NCI-H1092 (cell line): ENCODE measurements at regions not wholly inside any gene's neighbourhood (a gene's known extent, or its start where the extent isn't known, plus 50 kb on each side); places are given as distances from the start of the nearest gene placed in this dataset.
"Not testable (repeated sequence)": the region's sequence is repeated elsewhere in the genome, so short reads cannot be mapped to it uniquely, and the experiment has no call there.

Source experiments
- DNase-seq: peaks from one replicate; lab custom pipeline; 2025; lab: John Stamatoyannopoulos, UW

DNA sequence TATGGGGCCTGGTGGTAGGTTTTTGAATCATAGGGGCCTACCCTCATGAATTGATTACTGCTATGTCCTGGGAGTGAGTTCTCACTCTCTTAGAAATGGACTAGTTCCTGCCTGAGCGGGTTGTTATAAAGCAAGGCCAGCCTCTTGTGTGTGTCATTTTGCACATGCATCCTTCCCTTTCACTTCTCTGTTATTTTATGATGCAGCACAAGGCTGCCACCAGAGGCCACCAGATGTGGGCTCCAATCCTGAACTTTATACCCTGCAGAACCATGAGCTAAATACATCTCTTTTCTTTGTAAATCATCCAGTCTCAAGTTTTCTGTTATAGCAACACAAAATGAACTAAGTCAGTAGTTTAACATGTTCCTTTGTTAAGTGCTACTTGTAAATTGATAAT is 251.4 kb downstream of the BLID start:
- no peak for DNase-seq

DNA sequence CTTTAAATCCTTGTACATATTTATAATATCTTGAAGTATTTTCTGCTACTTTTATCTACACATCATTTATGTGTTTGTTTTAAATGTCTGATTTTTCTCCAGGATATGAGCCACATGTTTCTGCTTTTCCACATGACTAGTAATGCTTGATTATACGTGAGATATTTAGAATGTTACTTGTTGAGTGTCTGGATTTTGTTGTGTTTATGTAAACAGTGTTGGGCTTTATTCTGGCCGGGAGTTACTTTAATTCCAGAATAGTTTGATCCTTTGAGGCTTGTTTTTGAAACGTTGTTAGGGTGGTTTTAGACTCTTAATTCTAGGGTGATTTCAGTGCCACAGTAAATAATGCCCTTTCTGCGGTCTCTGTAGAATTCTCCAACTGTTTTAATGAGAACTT is 252.9 kb downstream of the BLID start:
- DNase-seq: no peak

DNA sequence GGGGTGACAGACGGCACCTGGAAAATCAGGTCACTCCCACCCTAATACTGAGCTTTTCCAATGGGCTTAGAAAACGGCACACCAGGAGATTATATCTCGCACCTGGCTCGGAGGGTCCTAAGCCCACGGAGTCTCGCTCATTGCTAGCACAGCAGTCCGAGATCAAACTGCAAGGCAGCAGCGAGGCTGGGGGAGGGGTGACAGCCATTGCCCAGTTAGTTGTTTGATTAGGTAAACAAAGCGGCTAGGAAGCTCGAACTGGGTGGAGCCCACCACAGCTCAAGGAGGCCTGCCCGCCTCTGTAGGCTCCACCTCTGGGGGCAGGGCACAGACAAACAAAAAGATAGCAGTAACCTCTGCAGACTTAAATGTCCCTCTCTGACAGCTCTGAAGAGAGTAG is 260.9 kb downstream of the BLID start:
- not testable (repeated sequence) for DNase-seq

DNA sequence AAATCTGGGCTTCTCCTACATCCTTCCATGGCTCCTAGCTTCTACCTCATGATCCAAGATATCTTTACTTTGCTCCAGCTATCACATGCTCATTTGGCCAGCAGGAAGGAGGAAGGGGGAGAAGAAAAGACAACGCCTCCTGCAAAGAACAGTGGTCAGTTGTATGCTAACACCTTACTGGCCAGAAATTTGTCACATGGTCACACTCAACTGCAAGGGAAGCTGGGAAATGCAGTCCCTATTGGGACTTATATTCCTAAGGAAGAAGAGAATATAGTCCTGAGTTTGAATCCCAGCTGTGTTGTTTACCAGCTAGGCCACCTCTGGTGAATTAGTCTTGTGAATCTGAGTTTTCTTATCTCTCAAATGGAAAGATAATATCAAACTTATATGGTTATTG is 272.0 kb downstream of the BLID start:
- DNase-seq: no peak

DNA sequence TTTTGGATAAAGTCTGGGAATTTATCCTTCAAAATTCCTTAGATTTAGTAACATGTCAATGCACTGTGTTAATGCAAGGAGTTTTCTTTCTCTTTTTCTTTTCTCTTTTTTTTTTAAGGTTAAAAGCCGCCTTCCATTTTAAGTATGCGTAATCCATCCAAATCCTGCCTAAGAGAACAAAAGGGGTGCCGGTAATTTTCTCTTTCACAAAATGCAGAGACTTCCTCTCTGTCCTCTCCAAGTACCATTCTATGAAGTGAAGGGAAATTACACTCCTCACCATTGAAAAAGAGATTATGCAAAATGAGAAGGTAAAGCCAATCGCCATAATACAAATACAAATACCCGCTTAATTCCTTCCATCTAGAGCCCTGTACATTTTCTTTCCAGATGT is 273.8 kb downstream of the BLID start:
- no peak for DNase-seq

DNA sequence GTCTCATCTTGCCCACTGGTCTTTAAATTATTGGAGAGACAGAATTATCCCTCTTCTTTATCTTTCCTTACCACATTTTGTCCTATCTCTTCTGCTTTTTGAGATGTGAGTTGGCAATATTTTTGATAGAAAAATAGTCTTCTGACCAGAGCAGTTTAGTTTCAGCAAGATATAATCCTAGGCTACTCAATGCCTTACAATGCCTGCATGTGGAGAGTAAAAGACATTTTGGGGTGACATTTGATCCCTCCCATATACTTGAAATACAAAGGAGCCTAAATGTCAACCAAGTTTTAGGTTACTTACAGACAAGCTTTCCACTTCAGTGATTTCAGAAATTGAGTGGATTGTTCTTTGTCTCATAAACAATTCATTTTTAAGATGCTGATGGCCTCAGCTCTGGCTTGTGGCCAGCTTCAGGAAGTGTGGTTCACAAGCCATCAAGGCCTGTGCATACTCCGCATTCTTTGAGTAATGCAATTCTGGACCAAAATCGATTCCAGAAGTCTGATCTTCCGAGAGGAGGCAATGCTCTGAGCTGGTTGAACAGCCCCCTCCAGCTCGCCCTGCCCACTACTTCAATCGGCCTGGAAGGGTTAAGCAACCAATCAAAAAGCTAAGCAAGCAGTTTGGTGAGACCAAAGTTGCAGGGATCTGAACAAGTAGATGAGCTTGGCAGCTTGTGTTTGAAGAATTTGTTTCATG is 274.4 kb downstream of the BLID start:
- DNase-seq: no peak

DNA sequence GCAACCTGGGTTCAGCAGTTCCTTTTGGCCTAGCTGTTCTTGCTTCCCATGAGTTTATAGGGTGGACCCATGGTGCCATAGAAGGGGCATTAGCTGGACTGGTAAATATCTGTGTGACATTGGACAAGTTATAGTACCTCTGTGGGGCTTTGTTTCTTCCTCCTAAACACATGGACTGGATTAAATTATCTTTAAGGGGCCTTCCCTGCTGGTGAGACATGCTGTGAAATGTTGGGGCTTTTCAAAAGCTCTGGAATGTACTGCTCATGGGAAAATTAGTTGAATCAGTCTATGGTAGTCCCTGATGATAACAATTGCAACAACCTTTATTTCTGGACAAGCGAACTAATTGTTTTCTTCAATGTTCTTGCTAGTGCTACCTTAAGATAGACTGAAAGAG is 276.2 kb downstream of the BLID start:
- no peak for DNase-seq

DNA sequence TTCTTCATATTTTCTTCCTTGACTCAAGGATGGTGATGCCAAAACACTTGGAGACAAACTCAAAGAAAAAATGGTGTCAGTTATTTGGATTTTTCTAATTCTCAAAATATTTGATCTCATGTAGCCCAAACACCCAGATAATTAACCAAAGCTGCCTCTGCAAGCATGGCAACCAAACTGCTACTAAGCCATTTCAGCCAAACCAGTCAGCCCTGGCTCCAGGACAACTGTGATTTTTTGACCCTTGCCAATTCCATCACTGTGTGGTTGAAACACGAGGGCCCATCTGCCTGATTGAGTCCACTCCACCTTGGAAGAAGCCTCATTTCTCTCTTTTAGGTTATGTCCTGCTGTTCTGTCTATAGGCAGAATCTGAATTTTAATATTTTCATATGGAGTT is 277.4 kb downstream of the BLID start:
- DNase-seq: no peak

DNA sequence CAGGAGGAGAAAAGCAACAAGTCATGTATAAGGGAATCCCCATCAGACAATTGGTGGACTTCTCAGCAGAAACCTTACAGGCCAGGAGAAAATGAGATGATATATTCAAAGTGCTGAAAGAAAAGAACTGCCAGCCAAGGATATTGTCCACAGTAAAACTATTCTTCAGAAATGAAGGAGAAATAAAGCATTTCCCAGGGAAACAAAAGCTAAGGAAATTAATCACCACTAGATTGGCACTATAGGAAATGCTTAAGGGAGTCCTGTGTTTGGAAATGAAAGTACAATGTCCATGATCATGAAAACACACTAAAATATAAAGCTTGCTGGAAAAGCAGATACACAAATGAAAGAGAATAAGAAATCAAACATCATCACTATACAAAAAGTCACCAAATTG is 282.0 kb downstream of the BLID start:
- DNase-seq: no peak

DNA sequence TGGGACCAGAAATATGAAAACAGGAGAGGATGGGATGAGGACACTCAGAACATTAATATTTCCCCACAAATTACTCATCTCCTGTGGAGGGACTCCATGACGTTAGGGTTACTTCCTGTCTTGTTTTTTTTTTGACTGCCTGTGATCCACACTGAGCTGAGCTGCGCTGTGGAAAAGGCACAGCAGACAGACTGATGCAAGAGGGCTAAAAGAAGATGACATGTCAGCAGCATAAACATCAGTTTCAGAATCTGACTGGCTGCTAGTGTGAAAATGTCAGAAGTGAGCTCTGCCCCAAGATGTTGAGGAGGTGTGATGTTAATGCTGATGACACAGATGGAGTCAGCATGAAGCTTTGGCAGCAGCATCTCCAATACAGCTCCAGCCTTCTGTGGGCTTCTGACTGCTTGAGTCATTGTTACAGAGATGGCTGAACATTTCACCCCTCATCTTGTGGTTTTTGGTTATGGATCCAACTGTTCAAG is 286.8 kb downstream of the BLID start:
- no peak for DNase-seq

DNA sequence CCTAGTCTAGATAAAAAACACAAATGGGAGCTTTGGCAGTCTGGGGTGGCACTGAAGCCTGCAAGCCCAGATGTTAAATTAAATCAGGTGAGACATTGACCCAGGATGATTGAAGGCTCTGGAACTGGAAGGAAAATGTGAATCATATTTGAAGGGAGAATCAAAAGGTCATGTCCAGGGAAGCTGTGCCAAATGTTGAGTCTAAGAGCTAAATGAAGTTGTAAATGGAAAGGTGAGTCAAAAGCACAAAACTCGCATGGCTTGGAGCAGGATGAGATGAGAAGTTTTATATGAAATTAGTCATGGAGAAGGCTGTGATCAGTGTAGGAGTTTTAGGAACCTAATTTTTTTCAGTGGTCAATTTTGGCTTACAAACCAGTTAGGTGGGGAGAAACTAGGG is 301.1 kb downstream of the BLID start:
- no peak for DNase-seq

DNA sequence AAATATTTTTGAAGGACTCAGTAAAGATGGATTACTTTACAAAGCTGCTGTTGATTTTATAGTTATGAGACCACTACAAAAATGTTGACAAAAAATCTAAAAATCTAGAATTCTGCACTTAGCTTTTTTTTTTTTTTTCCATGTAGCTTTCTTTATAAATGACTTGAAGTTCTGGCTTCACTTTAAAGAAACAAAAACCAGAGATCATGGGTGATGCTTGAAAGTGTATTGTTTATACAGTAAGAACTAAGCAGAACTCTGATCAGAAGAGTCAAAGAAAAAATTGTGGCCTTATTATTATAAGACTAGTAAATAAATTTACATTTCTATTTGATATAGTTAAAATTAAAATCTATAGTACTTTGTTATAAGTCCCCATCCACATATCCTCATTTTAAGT is 301.7 kb downstream of the BLID start:
- DNase-seq: no peak

DNA sequence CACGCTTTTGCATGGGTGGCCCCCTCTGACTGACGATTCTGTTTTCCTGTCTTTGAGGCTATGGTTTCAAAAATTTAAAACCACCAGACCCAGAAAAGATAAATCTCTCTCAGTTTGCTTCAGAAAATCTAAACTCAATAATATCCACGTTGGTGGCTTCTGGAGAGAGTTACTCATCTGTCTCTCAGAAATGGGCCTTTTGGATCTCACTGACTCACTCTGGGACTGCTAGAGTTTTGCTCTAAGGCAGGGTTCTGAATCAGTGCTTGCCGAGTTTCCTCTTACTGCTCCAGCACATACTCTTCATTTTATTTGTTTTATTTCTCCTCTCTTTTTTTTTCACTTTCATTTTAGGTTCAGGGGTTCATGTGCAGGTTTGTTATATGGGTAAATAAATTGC is 305.7 kb downstream of the BLID start:
- no peak for DNase-seq

DNA sequence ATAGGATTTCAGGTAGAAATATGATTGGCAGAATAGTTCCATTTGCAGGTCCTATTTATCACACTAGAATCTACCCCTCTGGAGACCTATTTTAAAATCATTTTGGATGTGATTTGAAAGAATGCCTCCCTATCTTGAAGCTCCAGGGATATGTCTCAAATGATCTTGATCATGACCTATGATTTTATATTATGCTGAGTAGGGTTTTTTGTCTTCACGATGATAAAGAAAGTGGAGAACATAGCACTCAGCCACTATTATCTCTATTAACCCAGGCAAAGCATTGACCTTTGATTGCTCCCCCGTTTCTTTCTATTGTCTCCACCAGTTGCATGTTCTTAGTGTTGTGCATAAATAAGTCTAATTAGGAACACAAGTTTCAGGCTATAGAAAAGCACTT is 307.9 kb downstream of the BLID start:
- DNase-seq: no peak

DNA sequence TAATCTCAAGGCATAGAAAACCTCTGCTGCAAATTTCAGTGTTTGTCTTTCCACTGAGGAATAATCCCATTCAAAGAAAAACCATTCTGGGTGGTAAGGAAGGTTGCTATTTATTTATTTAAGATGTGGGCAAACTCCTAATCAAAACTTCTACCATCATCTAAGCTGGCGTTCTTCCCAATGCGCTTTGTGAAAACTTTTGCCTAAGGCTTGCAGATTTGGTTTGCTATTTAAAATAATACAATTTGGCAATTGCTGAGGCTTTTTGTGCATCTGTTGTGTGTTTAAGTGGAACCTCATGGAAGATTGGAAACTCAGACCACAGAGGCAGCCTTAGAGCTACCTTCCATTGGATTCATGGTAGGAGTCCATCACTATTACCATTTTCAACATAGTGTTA is 309.0 kb downstream of the BLID start:
- no peak for DNase-seq

DNA sequence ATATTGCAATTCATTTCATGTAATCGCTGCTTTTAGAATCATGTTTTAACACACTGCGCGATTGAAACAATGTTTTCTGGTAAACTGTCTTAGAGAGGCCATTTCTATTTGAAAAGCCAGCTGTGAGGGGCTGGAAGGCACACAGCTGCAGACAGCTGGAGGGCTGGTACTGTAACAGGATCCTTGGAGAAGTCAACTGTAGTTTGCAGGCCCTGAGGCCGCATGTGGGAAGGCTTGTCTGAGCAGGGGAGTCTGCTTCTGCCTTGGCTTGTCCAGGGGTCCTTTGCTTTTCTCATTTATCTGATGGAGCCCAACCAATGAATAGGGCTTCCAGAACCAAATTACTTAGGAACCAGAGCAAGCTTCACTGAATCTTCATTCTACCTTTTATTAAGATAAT is 313.5 kb downstream of the BLID start:
- DNase-seq: no peak

DNA sequence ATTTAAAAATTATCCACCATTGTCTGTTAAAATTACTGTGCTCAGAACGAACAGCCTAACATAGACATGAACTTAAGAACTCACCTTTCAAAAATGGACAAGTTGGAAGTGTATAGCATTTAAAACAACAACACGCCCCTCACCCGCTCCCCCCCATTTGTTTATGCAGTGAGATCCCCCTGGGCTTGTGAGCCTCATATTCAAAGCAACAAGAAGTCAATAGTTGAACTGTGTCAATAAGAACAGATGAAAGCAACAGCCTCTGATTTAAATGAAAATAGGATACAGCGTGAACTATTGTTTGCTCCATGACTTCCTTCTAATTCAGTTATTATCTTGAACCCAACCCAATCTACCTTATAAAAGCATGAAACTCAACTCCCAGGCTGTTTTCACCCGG is 314.2 kb downstream of the BLID start:
- no peak for DNase-seq

DNA sequence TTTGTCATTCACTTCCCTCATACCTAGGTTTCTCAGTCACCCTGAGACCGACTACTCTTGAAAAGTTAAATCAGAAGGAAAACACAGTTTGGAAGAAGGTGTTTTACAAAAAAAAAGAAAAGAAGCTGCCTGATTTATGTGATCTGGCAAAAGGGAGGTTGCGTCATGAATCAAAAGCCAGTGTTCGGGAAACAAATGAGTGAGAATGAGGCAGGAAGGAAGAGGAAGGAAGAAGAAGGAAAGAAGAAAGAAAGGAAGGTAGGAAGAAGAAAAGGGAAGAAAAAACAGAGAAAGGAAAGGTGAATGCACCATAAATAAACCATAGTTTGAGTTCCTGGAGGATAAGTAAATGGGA is 314.6 kb downstream of the BLID start:
- no peak for DNase-seq

DNA sequence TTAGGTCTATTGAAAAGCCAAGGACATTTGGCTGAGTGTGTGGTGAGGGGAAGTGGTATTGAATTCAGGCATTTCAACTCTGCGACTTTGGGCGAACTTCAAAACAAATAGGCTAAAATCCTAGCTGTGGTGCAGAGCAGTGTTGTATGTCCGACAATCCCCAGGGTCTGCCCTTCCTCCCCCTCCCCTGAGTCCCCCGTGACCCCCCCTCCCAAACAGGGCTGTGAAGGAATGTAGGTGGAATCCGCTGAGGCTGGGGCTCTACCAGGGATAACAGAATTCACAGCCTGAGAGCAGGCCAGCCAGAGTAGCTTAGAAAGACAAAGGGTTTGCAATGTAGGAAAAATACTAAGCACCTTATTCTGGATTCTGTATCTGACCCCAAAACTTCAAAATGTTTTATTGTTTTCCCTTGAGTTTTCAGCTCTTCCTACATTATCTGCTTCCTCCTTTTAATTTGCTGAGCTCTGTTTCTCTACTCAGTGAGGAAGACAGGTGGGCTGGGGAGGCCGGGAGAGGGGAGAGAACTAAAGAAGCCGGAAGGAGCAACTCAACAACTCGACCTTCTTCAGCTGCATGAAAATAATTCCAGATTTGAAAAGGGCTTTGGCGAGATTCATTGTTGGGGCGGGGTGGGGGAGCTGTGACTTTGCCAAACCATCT is 315.2 kb downstream of the BLID start:
- no peak for DNase-seq

DNA sequence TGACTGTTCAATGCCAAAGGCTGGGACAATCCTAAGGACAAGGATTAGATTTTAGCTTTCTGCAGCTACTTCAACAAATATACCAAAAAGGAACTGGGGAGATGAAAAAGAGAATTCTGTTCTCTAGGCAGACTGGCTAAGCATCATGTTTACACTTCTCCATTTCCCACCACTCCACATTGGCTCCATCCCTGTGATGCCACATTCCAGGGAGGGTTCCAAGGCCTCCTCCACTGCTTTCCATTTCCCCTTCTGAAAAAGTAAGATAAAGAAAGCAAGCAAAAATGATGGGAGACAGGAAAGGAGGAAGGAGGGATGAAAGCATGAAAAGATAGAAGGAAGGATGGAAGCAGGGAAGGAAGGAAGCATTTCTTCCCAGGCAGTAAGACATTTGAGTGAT is 315.8 kb downstream of the BLID start:
- DNase-seq: no peak

DNA sequence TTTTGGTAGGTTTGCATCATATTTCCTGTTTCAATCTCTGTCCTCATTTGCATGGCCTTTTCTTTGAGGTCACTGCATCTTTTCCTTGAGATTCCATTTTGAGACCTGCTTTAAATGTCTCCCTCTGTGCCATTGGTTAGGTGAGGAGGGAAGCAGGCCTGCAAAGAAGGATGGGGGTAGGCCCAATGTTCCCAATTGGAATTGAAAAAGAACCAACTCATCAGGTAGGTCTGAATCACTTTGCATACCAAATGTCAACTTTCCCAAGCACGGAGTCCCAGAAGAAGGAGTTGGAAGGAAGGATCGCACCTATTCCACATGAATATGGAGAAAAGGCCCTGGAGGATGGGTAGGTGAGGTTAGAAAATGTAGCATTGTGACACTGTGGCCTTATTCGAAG is 318.5 kb downstream of the BLID start:
- no peak for DNase-seq

DNA sequence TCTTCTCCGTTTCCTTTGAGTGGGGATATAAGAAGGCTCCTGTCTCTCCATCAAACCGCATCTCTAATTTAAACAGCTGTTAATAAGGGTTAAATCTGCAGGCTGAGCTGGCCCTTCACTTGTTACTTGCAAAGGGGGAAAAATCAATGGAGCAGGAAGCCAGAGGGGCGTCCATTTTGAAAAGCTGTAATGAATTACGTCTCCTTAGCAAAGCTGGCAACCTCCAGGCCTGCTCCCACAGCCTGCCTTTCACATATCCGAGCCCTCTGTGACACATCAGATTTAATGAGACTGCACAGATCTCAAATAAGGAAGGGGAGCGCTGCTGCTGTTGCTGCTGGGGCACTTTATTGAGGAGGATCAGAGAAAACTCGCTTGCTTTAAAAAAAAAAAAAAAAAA is 320.8 kb downstream of the BLID start:
- DNase-seq: no peak

DNA sequence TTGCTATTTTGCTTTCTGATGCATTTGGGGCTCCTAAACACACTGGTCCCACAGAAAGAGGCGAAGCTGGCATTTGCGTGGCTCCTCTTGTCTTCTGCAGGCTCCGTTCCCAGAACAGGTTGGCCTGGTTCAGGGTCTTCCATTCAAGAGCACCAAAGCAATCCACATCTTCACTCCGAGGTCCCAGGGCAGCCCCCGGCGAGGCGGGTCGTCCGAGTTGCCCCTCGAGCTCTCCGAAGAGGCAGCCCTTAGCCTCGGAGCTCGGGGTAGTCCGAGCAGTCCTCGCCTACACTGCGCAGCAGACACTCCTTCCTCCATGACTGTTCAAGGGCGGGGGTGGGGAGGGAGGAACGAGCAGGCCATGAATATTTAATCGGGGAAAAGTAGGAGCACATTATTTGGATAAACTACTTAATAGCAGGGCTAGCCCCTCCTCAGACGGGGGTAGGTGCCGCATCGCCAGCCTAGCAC is 321.3 kb downstream of the BLID start:
- DNase-seq: no peak

DNA sequence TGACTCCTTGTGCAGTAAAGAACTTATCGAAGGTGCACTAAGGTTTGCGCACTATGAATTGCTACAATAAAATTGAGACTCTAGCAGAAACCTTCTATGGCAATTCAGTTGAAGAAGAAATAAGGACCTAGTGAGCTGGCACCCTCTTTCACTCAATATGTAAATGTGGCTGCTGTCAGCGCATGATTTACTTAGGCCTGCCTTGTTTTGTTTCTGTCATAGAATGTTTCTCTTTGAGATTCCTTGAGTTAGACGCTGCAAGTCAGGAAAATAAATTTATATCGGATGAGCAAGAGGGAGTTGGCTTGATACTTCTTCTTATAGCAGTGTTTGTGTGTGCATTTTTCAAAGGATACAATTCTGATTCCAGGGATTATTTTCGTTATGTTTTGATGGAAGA is 322.1 kb downstream of the BLID start:
- DNase-seq: no peak
